Keratinocyte (primary cell): ENCODE measurements at regions not wholly inside any gene's neighbourhood (a gene's known extent, or its start where the extent isn't known, plus 50 kb on each side); places are given as distances from the start of the nearest gene placed in this dataset.

Experiments used
- CTCF ChIP-seq, 3 experiments: IDR thresholded peaks in 1 of 3; conservative IDR thresholded peaks in 1 of 3; optimal IDR thresholded peaks in 1 of 3; 2 replicates in 2 of 3; 3 replicates in 1 of 3; pipeline versions ENCODE3 to v1.5.1; 2011; ENCODE audit warnings: low read length in 3 of 3, mild to moderate bottlenecking in 3 of 3, moderate library complexity in 2 of 3, control low read depth in 1 of 3, inconsistent platforms in 1 of 3; ENCODE audit not compliant: insufficient read depth in 2 of 3; ENCODE audit errors: extremely low read depth in 1 of 3
- EZH2 ChIP-seq: IDR thresholded peaks from one replicate; pipeline ENCODE4 v1.6.1; 2012; ENCODE audit warnings: inconsistent platforms, mild to moderate bottlenecking, low read length, moderate library complexity

- TF ChIP-seq CTCF (optimal IDR thresholded peaks at IDR 0.05 in 1 of 3, IDR thresholded peaks at IDR 0.05 in 1 of 3, conservative IDR thresholded peaks at IDR 0.05 in 1 of 3; ENCODE audit: extremely low read depth in 1 of 3, insufficient read depth in 2 of 3, low read length in 3 of 3) (no peak), EZH2 (no peak)
Observed at GRCh38 chr4:59341506-59341905, 1858.6 kb upstream of the ADGRL3 start.
